ENCODE measurements at regions not wholly inside any gene's neighbourhood (a gene's known extent, or its start where the extent isn't known, plus 50 kb on each side); places are given as distances from the start of the nearest gene placed in this dataset.

DNA sequence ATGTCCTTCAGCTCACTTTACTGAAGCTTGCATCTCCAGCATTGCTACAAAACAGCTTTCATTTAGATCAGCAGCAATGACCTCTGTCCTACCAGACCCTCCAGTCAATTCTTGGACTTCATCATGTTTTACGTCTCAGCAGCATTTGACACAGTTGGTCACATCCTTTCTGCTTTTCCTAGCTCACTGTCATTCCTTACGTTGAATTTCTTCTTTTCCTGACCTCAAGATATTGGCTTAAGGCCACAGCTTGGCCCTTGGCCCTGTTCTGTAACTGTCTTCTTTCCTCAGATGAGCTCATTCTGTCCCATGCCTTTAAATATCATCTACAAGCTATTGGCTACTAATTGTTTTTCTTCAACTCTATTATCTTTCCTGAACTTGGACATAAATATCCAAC, 576.2 kb upstream of the KCNMB2 start:
- intact Hi-C loops (cut with DNase I), result no loop called here
- H3K27ac ChIP-seq, result no peak overlapping the region
- H3K9me3 ChIP-seq (replicated peaks in 1 of 3), result no peaks in the 10 kb centered on the region
- H3K36me3 ChIP-seq (replicated peaks in 1 of 2), result no peaks in the 10 kb centered on the region
- no peak overlapping the region for H3K4me3 ChIP-seq
- H3K4me1 ChIP-seq (replicated peaks in 1 of 2), result peaks cover 4 to 9% of the 10 kb centered on the region in 2 donors
- H3K27me3 ChIP-seq, result no peaks in the 10 kb centered on the region
- TF ChIP-seq POLR2A (IDR thresholded peaks at IDR 0.05), result no peak
- TF ChIP-seq, protein P1, sequence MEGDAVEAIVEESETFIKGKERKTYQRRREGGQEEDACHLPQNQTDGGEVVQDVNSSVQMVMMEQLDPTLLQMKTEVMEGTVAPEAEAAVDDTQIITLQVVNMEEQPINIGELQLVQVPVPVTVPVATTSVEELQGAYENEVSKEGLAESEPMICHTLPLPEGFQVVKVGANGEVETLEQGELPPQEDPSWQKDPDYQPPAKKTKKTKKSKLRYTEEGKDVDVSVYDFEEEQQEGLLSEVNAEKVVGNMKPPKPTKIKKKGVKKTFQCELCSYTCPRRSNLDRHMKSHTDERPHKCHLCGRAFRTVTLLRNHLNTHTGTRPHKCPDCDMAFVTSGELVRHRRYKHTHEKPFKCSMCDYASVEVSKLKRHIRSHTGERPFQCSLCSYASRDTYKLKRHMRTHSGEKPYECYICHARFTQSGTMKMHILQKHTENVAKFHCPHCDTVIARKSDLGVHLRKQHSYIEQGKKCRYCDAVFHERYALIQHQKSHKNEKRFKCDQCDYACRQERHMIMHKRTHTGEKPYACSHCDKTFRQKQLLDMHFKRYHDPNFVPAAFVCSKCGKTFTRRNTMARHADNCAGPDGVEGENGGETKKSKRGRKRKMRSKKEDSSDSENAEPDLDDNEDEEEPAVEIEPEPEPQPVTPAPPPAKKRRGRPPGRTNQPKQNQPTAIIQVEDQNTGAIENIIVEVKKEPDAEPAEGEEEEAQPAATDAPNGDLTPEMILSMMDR (IDR thresholded peaks at IDR 0.05), result no peak
- DNase-seq, result peak in 6 of 7 donors; percentile 28 to 62 (median 38)
- WGBS, 4 donors, result 25 to 45% (median 30%) methylated on average over 2 of the region's 2 CpGs

DNA sequence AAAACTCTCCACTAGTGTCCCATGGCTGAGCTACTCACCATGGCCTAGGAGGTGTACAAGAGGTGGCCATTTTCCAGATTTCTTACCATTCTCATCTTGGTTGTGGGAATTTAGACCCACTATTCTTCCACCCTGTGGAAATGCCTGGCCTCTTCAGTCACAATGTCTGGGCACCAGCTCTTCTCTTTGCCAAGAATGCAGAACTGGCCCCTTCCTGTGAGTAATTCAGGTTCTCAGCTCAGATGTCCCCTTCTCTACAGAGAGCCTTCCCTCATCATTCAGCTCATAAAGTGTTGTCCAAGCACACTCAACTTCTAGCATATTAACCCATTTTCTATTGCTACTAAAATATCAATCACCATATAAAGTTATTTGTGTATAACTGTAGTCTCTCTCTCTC, 575.5 kb upstream of the KCNMB2 start:
- TF ChIP-seq, protein P1 (IDR thresholded peaks at IDR 0.05), result no peak
- TF ChIP-seq POLR2A (IDR thresholded peaks at IDR 0.05), result no peak
- no peak overlapping the region for H3K4me3 ChIP-seq
- peaks cover 4 to 9% of the 10 kb centered on the region in 2 donors for H3K4me1 ChIP-seq (replicated peaks in 1 of 2)
- no peaks in the 10 kb centered on the region for H3K9me3 ChIP-seq (replicated peaks in 1 of 3)
- no peak for DNase-seq
- no peak overlapping the region for H3K27ac ChIP-seq
- H3K36me3 ChIP-seq (replicated peaks in 1 of 2), result no peaks in the 10 kb centered on the region
- no peaks in the 10 kb centered on the region for H3K27me3 ChIP-seq
- intact Hi-C loops (cut with DNase I), result no loop called here

DNA sequence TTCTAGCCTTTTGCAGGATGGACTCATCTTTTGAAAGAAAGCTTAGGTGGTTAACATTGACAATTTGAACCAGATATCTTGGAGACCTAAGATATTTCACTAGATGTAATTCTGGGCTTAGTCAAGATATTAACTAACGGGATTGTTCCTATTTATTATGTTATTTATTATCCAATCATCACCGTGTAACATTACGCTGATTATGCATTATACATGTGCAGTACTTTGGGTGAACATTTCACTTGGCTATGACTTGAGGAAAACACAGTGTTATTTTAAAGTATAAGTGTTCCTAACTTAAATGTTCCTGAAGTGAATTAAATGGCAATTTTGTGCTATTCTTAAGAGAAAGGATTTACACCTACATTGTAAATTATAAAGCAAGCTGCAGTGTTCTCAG, 574.5 kb upstream of the KCNMB2 start:
- no peak for TF ChIP-seq POLR2A (IDR thresholded peaks at IDR 0.05)
- TF ChIP-seq, protein P1 (IDR thresholded peaks at IDR 0.05), result no peak
- intact Hi-C loops (cut with DNase I), result no loop called here
- peaks cover 4 to 9% of the 10 kb centered on the region in 2 donors for H3K4me1 ChIP-seq (replicated peaks in 1 of 2)
- 91 to 95% (median 93%) methylated on average over 3 of the region's 3 CpGs for WGBS, 4 donors
- no peaks in the 10 kb centered on the region for H3K9me3 ChIP-seq (replicated peaks in 1 of 3)
- no peak overlapping the region for H3K4me3 ChIP-seq
- no peak for DNase-seq
- no peaks in the 10 kb centered on the region for H3K27me3 ChIP-seq
- H3K27ac ChIP-seq, result no peak overlapping the region
- no peaks in the 10 kb centered on the region for H3K36me3 ChIP-seq (replicated peaks in 1 of 2)

DNA sequence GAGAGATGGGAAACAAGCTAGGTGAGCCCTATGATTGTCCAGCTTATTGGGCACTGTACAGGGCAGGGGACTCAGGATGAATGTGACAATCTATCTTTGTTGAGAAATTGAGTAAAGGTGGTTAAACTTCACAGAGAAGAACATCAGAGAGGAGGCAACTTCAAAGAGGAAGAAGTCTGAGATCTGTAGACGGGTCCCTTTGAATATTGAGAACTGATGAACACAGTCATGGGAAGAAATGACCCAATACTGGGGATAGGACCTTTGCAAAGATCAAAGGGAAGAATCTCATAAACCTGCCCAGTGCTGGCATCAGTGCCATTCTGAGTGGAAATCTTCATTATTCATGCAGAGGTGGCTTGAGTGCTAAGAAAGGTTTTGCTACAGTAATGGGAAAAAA, 569.7 kb upstream of the KCNMB2 start:
- WGBS, 4 donors, result 85 to 100% (median 88%) methylated on average over 1 of the region's 1 CpG
- H3K36me3 ChIP-seq (replicated peaks in 1 of 2), result no peaks in the 10 kb centered on the region
- TF ChIP-seq POLR2A (IDR thresholded peaks at IDR 0.05), result no peak
- TF ChIP-seq, protein P1 (IDR thresholded peaks at IDR 0.05), result no peak
- DNase-seq, result no peak
- H3K27ac ChIP-seq, result no peak overlapping the region
- intact Hi-C loops (cut with DNase I), result no loop called here
- H3K4me1 ChIP-seq (replicated peaks in 1 of 2), result no peaks in the 10 kb centered on the region
- H3K9me3 ChIP-seq (replicated peaks in 1 of 3), result no peaks in the 10 kb centered on the region
- no peak overlapping the region for H3K4me3 ChIP-seq
- no peaks in the 10 kb centered on the region for H3K27me3 ChIP-seq

All from adrenal gland (tissue), 9 donors.